ENCODE measurements at regions not wholly inside any gene's neighbourhood (a gene's known extent, or its start where the extent isn't known, plus 50 kb on each side); places are given as distances from the start of the nearest gene placed in this dataset.

GRCh38 chr14:105866841-105867321, 340.5 kb downstream of the TMEM121 start:
- no peak for TF ChIP-seq CTCF (IDR thresholded peaks at IDR 0.05)
- TF ChIP-seq POLR2A (IDR thresholded peaks at IDR 0.05): no peak
